COLO668 (cell line): ENCODE measurements at regions not wholly inside any gene's neighbourhood (a gene's known extent, or its start where the extent isn't known, plus 50 kb on each side); places are given as distances from the start of the nearest gene placed in this dataset.

ENCODE experiments used
- DNase-seq: peaks from one replicate; lab custom pipeline; 2025; ENCODE audit not compliant: unreplicated experiment; lab: John Stamatoyannopoulos, UW

DNA sequence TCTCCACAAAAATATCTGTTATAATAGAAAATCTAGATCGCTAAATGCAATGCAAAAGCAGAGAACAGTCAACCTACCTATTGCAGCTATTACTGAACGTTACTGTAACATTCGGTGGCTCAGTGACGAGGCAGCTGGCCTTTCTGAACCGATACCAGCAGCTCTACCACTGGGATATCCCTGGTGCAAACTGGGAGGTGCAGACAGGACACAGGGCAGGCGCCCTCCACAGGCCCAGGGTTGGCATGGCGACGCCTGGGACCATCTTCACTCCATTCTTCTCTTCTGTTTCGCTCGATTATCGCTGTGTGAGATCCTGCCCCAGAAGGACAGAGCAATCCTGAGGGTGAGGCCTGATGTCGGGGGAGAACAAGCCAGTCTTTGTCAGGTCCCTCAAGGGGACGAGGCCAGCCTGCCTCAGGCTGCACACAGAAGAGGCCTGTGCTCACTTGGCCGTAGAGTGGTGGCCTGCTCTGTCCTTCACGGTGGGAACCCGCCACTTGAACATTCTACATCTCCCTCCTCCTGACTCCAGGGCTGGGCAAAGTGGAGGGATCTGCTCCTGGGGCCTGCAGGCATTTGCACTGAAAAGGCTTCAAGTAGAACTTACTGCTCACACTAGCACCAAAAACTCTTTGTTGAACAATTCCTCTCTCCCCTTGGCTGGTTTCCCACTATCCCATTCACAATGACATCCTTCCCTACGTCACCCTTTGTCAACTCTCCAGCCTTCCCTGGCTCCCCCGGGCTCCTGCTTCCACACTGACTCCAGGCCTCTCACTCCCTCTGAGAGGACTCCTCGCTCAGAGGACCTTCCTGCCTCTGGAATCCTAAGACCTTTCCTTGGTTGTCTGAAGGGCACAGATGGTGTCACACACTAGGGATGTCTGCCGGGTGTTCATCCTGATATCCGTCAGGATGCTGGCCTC, 49.7 kb downstream of the CYRIA start:
- no peak for DNase-seq

DNA sequence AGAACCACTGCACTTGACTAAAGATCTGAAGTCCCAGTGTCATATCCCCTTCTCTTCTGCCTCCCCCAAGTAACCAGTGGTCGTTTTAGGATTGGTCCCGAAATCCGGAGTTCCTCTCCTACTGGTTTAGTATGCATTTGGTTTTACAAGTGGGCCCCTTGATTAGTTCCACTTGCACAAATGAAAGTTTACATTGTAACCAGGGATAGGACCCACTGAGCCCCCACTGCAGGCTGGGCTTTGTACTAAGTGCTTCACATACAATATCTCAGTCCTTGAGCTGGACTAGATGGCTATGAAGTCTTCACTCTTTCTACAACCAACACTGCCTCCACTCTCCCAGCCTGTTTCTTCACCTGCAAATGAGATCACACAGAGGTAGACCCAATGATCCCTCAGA, 50.4 kb downstream of the CYRIA start:
- DNase-seq, result no peak

DNA sequence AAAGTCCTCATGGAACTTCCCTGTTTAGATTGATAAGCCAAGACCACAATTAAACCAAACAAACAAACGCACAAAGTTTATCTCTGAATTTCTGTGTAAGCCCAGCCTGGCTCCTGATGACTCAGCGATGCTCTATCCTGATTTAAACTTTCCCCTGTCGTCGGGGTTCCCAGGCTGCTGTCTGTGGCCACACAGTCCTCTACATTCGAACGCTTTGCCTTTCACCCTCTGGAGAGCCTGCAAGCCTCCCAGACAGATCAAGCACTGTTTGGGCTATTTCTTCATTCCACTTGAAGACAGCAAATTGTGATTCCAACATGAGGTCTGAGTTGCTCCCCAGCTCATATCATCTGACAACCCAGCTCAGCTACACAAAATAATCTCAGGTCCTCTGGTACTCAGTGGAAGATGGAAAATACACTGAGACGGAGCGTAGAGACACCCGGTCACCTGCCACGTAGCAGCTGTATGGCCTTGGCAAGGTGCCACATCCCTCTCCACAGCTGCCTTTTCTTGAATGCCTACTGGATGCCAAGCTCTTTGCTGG, 51.2 kb downstream of the CYRIA start:
- peak; percentile 71 for DNase-seq

DNA sequence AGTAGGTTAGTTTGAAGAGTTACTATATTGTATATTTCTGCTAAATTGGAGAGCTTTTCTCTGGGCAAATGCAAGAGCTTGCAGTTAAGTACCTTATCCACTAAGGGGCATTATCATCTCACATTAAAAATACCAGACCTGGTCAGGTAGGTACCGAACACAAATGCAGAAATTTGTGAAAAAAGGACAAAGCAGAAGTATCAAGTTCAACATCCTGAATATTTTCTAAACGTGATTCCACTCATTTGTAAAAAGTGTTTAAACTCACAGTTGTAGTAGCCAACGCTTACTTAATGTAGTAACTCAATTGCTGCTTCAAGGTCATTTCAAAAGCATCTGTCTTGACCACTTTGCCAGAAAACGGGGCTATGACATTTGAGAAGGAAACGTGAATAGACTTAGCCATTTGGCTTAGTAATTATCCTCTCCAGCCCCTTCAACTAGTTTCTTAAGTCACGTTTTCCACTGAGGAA, 52.1 kb downstream of the CYRIA start:
- DNase-seq, result no peak

DNA sequence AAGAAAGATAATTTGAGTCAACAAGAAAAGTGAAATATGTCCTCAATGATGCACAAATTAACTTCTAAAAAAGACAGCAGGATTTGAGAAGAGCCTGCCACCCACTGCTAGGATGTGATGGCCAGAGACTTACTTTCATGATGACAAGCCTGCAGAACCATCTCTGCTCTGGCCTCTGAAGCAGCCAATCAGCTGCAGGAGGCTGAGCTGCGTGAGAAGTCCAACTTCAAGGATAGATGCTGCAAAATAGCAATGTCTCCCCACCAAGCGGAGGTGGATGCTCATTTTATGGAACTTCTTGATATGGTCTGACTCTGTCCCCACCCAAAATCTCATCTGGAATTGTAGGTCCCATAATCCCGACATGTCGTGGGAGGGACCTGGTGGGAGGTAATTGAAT, 53.1 kb downstream of the CYRIA start:
- no peak for DNase-seq

DNA sequence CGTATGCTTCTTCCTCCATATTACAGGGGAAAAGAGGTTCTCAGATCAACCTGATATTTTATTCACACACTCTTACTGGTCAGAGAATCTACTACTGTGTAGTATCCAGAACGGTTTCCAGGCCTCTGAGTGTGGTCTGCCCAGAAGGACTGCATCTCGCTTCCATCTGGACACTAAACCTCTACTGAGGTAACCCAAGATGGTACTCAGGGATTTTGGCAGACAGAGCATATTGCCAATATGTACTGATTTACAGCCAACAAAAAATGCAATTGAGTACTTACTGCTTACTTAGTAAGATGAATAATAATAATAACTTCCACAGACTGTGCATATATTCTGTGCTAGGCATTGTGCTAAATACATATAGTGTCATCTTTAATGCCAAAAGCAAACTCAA, 55.8 kb downstream of the CYRIA start:
- DNase-seq, result no peak

DNA sequence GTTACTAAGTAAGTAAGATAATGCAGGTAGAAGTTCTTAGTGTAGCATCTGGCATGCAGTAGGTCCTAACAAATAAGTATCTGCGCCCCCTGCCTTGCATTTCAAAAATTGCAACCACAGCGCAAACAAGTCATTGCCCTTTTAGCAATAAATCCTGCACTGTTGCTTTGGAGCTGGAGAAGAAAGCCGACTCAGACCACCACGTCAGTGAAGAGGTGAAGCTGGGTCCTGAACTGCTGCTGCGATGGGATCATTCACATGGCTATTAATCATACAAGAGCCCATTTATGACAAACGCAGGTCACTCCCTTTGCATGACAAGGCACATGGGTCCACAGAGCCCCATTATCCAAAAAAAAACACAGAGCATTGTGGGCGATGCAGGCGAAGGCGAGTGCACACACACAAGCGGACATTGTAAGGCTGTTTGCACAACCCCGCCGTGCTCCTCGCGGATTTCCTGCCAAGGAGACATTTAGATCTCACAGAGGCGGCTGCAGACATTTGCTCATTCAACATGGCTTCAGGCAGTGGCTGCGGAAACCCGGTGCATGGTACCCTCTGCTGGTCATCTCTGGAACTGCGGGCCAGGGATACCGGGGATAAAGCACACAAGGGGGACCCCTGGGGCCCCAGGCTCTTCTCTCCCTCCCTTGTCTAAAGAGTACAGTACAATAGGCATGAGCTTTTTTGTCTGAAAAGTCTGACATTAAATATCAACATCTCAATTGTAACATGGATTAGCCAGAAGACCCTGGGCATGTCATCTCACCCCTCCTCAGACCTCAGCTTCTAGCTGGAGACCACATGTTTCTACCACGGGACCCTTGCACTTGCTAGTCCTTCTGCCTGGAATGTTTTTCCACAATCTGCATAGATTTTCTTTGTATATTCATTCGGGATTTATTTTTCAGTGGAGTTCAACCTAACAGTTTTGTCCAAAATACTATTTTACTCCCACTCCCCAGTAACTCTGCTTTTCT, 56.7 kb downstream of the CYRIA start:
- DNase-seq, result peak; percentile 56

DNA sequence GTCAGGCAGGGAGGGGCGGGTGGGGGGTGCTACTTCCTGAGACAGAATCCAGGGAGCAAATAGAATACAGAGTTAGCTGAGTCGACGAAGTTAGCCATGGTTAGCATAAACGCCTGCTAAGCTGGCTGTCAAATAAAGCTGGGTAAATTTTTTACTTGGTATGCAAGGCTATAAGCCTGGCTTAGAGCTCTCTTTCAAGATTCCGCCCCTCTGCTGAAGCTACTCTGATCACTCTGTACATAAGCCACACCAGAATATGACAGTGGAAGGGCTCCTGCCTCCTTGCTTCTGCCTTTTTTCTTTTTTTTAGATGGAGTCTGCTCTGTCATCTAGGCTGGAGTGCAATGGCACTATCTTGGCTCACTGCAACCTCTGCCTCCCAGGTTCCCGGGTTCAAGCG, 58.3 kb downstream of the CYRIA start:
- DNase-seq, result no peak

DNA sequence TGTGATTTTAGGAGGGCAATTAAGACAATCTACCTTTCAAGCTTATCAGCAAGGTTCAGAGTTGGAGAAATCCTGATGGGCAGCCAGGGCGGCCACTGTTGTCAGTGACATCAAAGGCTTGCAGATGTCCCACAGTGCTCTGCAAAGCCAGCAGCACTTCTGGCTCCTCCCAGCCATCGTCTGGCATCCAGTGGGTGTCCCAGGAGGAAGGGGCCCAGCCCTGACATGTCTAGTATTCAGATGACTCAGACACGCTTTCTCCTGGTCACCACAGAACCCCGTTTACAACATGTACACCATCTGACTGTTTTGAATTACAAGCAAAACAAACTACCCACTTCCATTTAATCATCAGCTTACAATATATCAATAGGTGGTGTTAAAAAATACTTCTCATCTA, 61.4 kb downstream of the CYRIA start:
- no peak for DNase-seq

DNA sequence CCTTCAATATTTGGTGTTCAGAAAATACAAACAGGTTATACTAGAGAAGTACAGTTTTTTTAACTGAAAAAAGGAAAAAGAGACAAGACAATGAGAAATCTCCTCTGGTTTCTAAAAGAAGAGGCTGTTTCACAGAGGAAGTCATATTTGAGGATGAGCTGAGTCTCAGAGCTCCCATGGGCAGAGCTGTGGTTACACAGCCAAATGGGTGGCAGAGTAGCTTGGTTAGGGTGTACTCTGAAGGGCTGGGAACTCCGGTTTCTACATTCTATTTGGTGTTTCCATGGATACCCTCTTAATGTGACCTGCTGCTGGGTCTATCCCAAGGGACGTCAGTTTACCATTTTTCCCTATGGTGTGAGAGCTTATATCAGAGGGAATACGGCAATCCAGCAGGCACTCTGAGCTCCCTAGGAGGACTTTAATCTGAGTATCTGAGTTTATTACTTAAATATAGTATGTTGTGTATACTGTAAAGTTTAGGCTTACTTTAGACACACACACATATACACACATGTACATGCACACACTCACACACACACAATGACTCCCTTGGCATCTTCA, 74.2 kb downstream of the CYRIA start:
- DNase-seq, result no peak

DNA sequence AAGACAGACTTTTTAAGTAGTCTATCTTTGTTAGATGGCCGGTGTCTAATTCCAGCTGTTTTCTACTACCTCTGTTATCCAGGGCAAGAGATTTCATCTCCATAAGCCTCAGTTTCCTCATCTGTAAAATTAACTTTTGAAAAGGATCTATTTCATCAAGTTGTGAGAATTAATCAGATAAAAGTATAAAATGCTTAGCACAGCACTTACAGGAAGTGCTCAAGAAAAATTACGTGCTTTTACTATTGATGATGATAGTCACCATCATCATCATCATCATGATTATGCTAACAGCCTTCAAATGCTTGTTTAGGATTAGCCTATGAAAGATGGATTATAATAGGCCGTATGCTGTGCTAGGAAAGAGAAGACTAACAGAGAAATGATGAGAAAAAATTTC, 76.2 kb downstream of the CYRIA start:
- no peak for DNase-seq

DNA sequence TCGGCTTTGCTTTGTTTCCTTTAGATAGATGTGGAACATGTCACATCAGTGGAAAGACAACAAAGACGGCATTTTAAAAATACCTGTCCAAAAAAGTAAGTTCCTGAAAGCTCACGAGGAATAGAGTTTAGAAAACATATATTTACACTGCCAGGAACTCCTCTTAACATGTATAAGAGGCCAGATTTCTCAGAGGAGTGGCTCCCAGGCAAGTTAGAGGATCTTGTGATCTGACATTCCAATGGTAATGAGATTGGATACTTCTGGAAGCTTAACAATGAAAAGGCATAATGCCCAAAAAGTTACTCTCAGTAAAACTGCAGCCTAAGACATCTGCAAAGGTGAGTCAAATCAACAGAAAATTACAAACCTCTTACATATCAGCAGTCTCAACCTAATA, 77.1 kb downstream of the CYRIA start:
- DNase-seq, result no peak

DNA sequence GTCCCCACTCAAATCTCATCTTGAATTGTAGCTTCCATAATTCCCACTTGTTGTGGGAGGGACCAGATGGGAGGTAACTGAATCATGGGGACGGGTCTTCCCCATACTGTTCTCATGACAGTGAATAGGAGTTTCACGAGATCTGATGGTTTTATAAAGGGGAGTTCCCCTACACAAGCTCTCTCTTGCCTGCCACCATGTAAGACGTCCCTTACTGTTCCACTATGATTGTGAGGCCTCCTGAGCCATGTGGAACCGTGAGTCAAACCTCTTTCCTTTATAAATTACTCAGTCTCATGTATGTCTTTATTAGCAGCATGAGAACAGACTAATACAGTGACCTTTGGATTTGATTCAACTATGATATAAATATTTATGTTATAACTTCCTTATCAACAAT, 78.0 kb downstream of the CYRIA start:
- no peak for DNase-seq

DNA sequence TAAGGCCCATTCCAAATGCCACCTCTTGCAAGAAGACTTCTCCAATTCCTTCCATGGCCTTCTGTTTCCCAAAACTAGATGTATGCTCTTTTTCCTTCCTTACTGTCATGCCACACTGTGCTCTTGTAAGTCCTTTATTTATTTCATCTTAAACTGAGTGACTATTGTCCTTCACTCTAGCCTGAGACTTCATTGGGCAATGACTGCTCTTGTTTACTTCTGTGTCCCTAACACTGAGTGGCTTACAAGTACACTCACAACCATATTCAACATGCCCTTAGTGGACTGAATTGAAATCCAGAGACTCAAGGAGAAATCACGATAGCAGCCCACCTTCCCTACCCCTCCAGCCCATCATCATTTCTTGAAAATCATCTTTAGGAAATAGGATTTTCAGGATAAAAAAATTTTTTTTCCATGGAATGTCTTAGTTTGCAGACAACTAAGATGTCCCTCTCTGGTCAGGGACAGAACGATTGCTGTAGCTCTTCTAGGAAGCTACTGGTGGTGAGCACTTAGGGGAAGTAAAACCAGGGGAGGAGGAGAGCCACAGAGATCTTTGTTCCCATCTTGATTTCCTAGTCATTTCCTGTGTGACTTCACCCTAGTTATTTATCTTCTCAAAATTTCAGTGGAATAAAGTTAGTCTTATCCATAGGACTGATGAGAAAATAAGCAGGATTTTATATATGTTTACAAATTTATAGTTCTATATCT, 80.7 kb downstream of the CYRIA start:
- DNase-seq, result no peak

DNA sequence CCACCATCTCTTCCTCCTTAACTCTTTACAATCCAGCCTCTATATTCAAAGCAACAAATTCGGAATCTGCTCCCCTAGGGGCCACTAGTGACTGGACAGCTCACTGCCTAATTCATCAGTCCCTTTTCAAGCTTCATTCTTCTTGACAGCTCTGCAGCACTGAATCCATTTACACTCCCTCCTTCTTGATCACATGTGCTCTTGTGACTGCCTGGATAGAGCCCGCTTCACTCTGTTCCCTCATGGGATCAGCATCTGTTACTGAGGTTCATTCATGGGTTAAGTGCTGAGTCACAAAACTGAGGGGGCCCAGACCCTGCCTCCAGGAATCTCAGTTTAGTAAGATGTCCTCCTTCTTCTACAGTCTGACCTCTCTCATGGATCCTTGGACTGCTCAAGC, 81.5 kb downstream of the CYRIA start:
- DNase-seq, result no peak

DNA sequence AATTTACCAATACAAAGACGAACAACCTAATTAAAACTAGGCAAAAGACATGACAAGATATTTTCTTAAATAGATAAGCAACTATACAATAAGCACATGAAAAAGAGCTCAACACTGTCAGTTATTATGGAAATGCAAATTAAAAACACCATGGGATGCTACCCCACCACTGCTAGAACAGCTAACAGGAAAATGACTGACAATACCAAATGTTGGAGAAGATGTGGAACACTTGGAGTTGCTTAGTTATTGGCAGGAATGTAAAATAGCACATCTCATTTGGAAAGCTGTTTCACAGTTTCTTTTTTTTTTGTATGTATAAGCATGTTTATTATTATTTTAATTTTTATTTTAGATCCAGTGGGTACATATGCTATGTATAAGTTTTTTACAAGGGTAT, 84.4 kb downstream of the CYRIA start:
- DNase-seq, result no peak

DNA sequence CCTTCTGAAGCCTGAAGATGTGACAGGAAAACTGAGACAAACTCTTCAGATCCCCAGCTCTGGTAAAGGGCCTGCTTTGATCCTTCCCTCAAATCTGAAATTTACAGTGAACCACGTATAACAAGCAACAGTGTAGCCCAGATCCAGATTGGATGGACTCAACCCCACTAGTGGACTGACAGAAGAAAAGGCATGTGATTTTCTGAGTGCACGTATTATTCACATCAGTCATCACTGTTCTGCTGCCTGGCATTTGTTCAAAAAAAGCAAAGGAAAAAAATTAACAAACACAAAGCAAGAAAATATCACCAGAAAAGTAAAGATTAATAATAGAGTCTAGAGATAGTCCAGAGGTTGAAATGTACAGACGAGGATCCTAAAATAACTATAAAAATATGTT, 87.6 kb downstream of the CYRIA start:
- no peak for DNase-seq

DNA sequence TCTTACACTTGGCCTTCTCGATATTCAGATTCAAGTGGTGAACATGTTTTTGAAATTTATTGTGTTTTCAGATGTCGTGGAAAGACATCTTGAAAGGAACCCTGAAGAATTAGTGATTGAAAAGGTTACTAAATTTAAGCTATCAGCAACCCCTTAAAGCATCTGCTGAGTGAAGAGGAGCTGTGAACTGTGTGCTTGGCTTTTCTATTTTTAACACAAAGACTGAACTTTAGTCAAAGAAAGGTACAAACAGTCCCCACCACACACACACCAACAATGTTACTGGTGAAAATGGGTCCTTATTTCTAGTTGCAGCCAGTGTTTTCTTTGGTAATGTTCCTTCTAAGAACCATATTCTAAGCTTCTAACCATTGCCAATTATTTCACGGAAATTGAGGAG, 95.1 kb downstream of the CYRIA start:
- DNase-seq, result no peak

DNA sequence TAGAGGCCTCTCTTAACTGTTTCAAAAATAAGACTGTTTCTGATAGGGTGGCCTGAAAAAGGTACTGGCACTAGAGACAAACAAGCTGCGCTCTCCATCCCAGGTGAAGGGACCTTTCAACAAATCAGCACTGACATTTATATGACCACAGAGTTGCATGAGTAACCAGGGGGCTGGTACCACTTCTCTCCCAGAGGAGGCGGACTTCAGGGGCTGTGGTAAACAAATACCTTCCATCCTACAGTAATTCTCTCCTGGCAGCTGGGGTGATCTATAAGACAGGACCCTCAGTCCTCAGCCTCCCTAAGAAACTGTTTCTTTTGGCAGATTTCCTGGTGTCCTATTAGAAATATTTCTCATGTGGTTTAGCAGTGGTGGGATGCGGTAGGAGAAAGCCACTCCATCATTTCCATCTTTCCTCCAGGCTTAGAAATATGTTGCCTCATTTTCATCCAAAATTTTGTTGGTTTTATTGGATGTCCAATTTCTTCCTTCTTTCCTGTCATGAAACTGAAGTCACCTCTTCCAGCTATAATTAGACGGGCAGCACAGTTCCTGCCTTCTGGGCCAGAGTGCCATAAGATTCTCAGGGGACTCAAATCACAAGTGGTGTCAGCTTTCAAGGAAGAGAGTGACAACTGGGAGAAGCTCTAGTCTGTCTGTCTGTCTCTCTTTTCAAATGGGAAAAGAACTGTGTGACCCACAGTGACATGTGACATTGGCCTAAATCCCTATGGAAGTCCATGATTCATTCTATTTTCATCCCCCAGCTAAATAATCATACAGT, 96.4 kb downstream of the CYRIA start:
- no peak for DNase-seq

DNA sequence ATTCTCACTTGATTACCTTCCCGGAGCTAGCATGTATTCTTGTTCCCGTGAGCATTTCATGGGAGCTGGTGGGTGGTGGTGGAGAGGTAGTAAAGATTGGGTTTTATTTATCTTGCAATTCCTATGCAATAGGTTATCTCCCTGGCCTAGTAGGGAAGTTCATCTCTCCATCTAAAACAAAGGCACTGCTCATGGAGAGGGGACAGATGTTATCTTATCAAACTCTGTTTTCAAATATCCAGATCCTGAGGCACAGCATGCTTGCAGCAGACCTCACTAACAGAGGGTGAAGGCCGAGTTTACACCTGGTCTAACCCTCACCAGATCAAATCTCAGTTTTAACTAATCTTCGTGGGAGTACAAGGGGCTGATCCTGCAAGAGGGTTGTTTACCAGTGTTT, 98.9 kb downstream of the CYRIA start:
- no peak for DNase-seq
